ENCODE measurements at regions not wholly inside any gene's neighbourhood (a gene's known extent, or its start where the extent isn't known, plus 50 kb on each side); places are given as distances from the start of the nearest gene placed in this dataset.

- H3K4me3 Mint-ChIP-seq (ENCODE audit: unreplicated experiment) = no peak overlapping the region
- TF ChIP-seq CTCF (IDR thresholded peaks at IDR 0.05; ENCODE audit: unreplicated experiment) = no peak
- H3K9me3 Mint-ChIP-seq (ENCODE audit: unreplicated experiment) = no peaks in the 10 kb centered on the region
- no peak overlapping the region for H3K27ac Mint-ChIP-seq (ENCODE audit: unreplicated experiment)
- no peaks in the 10 kb centered on the region for H3K4me1 Mint-ChIP-seq (ENCODE audit: unreplicated experiment)
- H3K36me3 Mint-ChIP-seq (ENCODE audit: low read depth, unreplicated experiment) = no peaks in the 10 kb centered on the region
- no peak for DNase-seq (ENCODE audit: low spot score)
- H3K27me3 Mint-ChIP-seq (ENCODE audit: unreplicated experiment) = peaks cover 7% of the 10 kb centered on the region
Observed at GRCh38 chr3:127042634-127043033, 59.7 kb downstream of the PLXNA1 start.

- Mint-ChIP-seq H3K36me3 (ENCODE audit: low read depth, unreplicated experiment) (peaks cover 2% of the 10 kb centered on the region), H3K4me1 (ENCODE audit: unreplicated experiment) (no peaks in the 10 kb centered on the region), H3K9me3 (ENCODE audit: unreplicated experiment) (no peaks in the 10 kb centered on the region), H3K27ac (ENCODE audit: unreplicated experiment) (no peak overlapping the region), H3K27me3 (ENCODE audit: unreplicated experiment) (peaks cover 7% of the 10 kb centered on the region), H3K4me3 (ENCODE audit: unreplicated experiment) (no peak overlapping the region)
- DNase-seq (ENCODE audit: low spot score) = no peak
- no peak for TF ChIP-seq CTCF (IDR thresholded peaks at IDR 0.05; ENCODE audit: unreplicated experiment)
Observed at GRCh38 chr3:127043041-127043641, 60.2 kb downstream of the PLXNA1 start.

GRCh38 chr3:127043731-127044510 is 61.0 kb downstream of the PLXNA1 start:
- Mint-ChIP-seq H3K4me3 (ENCODE audit: unreplicated experiment) (no peak overlapping the region), H3K27ac (ENCODE audit: unreplicated experiment) (no peak overlapping the region), H3K4me1 (ENCODE audit: unreplicated experiment) (no peaks in the 10 kb centered on the region), H3K36me3 (ENCODE audit: low read depth, unreplicated experiment) (peaks cover 3% of the 10 kb centered on the region), H3K27me3 (ENCODE audit: unreplicated experiment) (peaks cover 11% of the 10 kb centered on the region), H3K9me3 (ENCODE audit: unreplicated experiment) (no peaks in the 10 kb centered on the region)
- no peak for DNase-seq (ENCODE audit: low spot score)
- TF ChIP-seq CTCF (IDR thresholded peaks at IDR 0.05; ENCODE audit: unreplicated experiment) = no peak

GRCh38 chr3:127044996-127045395 is 62.1 kb downstream of the PLXNA1 start:
- H3K4me3 Mint-ChIP-seq (ENCODE audit: unreplicated experiment) = no peak overlapping the region
- no peaks in the 10 kb centered on the region for H3K9me3 Mint-ChIP-seq (ENCODE audit: unreplicated experiment)

More at GRCh38 chr3:127044996-127045395, 62.1 kb downstream of the PLXNA1 start:
- no peak for DNase-seq (ENCODE audit: low spot score)
- no peak for TF ChIP-seq CTCF (IDR thresholded peaks at IDR 0.05; ENCODE audit: unreplicated experiment)
- peaks cover 3% of the 10 kb centered on the region for H3K36me3 Mint-ChIP-seq (ENCODE audit: low read depth, unreplicated experiment)
- no peak overlapping the region for H3K27ac Mint-ChIP-seq (ENCODE audit: unreplicated experiment)
- H3K27me3 Mint-ChIP-seq (ENCODE audit: unreplicated experiment) = peaks cover 13% of the 10 kb centered on the region
- no peaks in the 10 kb centered on the region for H3K4me1 Mint-ChIP-seq (ENCODE audit: unreplicated experiment)
